HEK293 (cell line): ENCODE measurements at regions not wholly inside any gene's neighbourhood (a gene's known extent, or its start where the extent isn't known, plus 50 kb on each side); places are given as distances from the start of the nearest gene placed in this dataset.

Experiments
- CTCF ChIA-PET: fragments of 350-600 bp; formaldehyde crosslinking; extraction: SDS; loops from one replicate; lab custom pipeline; 2021; ENCODE audit warnings: antibody characterized with exemption; lab: Yijun Ruan, JAX
- POLR2A ChIA-PET: fragments of 300-600 bp; formaldehyde crosslinking; extraction: SDS; loops from one replicate; lab custom pipeline; 2020; ENCODE audit warnings: antibody characterized with exemption, inconsistent platforms; lab: Yijun Ruan, JAX
- H3K27ac ChIP-seq: fragments of 200-500 bp; sonication (Bioruptor generic); 2 replicates; pipeline ENCODE4 v1.5.1; 2014; ENCODE audit warnings: low read depth, low read length, control low read depth, inconsistent platforms; ENCODE audit errors: extremely low read depth
- H3K36me3 ChIP-seq, 2 experiments: fragments of 200-500 bp in 1 of 2; sonication (Bioruptor generic) in 1 of 2; 1 replicate in 1 of 2; 2 replicates in 1 of 2; pipeline ENCODE4 v1.5.1; 2014 to 2017; ENCODE audit warnings: inconsistent platforms in 2 of 2, low read length in 2 of 2; ENCODE audit not compliant: control insufficient read depth in 2 of 2, insufficient read depth in 1 of 2
- H3K4me1 ChIP-seq: fragments of 200-500 bp; sonication (Bioruptor generic); 2 replicates; pipeline ENCODE4 v1.5.1; 2014; ENCODE audit warnings: mild to moderate bottlenecking, low read length, inconsistent platforms; ENCODE audit not compliant: control insufficient read depth, insufficient read depth
- H3K4me3 ChIP-seq: 2 replicates; pipeline ENCODE4 v1.5.1; 2011; ENCODE audit warnings: low read depth, mild to moderate bottlenecking, control low read depth, low read length, moderate library complexity
- H3K9me3 ChIP-seq: fragments of 200-500 bp; sonication (Bioruptor generic); 2 replicates; pipeline ENCODE4 v1.5.1; 2014; ENCODE audit warnings: low read depth, low read length, inconsistent platforms; ENCODE audit not compliant: control insufficient read depth, insufficient read depth
- EGR2 ChIP-seq: fragments of 450-650 bp; formaldehyde crosslinking; IDR thresholded peaks from 2 replicates; pipeline ENCODE4 v1.5.1; 2016; ENCODE audit warnings: low read depth, missing biosample characterization, missing genetic modification characterization
- ELK4 ChIP-seq: IDR thresholded peaks from 2 replicates; pipeline ENCODE4 v1.6.1; 2011; ENCODE audit warnings: mild to moderate bottlenecking, low read depth, low read length, borderline replicate concordance
- GLIS1 ChIP-seq: fragments of 450-650 bp; formaldehyde crosslinking; IDR thresholded peaks from 2 replicates; pipeline ENCODE4 v1.5.1; 2016; ENCODE audit warnings: missing biosample characterization, missing genetic modification characterization
- HOXD13 ChIP-seq: sonication (generic); formaldehyde crosslinking; IDR thresholded peaks from 2 replicates; pipeline ENCODE4 v1.8.0; 2022; ENCODE audit warnings: missing genetic modification reagents, borderline replicate concordance
- KLF16 ChIP-seq: fragments of 450-650 bp; formaldehyde crosslinking; IDR thresholded peaks from 2 replicates; pipeline ENCODE4 v1.5.1; 2017; ENCODE audit warnings: missing biosample characterization, missing genetic modification characterization
- MZF1 ChIP-seq: fragments of 450-650 bp; formaldehyde crosslinking; IDR thresholded peaks from 2 replicates; pipeline ENCODE4 v1.5.1; 2017; ENCODE audit warnings: missing biosample characterization, missing genetic modification characterization, borderline replicate concordance
- PRDM2 ChIP-seq: fragments of 450-650 bp; formaldehyde crosslinking; IDR thresholded peaks from 2 replicates; pipeline ENCODE4 v1.5.1; 2016; ENCODE audit warnings: missing biosample characterization, missing genetic modification characterization, borderline replicate concordance
- RBAK ChIP-seq: fragments of 450-650 bp; formaldehyde crosslinking; IDR thresholded peaks from 2 replicates; pipeline ENCODE4 v1.5.1; 2016; ENCODE audit warnings: missing biosample characterization, missing genetic modification characterization
- TSHZ1 ChIP-seq: fragments of 450-650 bp; formaldehyde crosslinking; IDR thresholded peaks from 2 replicates; pipeline ENCODE4 v1.5.1; 2016; ENCODE audit warnings: missing biosample characterization, missing genetic modification characterization, borderline replicate concordance
- ZBTB17 ChIP-seq: fragments of 450-650 bp; formaldehyde crosslinking; IDR thresholded peaks from 2 replicates; pipeline ENCODE4 v1.5.1; 2016; ENCODE audit warnings: missing biosample characterization, missing genetic modification characterization
- ZBTB21 ChIP-seq: fragments of 450-650 bp; formaldehyde crosslinking; IDR thresholded peaks from 2 replicates; pipeline ENCODE4 v1.5.1; 2017; ENCODE audit warnings: missing biosample characterization, missing genetic modification characterization
- ZFHX2 ChIP-seq: fragments of 450-650 bp; formaldehyde crosslinking; conservative IDR thresholded peaks from 2 replicates; pipeline ENCODE4 v1.5.1; 2016; ENCODE audit warnings: missing biosample characterization, missing genetic modification characterization
- ZFP37 ChIP-seq: fragments of 450-650 bp; formaldehyde crosslinking; IDR thresholded peaks from 2 replicates; pipeline ENCODE4 v1.5.1; 2016; ENCODE audit warnings: missing biosample characterization, missing genetic modification characterization
- ZNF114 ChIP-seq: fragments of 450-650 bp; formaldehyde crosslinking; IDR thresholded peaks from 2 replicates; pipeline ENCODE4 v1.5.0; 2017; ENCODE audit warnings: missing biosample characterization, missing genetic modification characterization
- ZNF133 ChIP-seq: fragments of 450-650 bp; formaldehyde crosslinking; IDR thresholded peaks from 2 replicates; pipeline ENCODE4 v1.5.1; 2016; ENCODE audit warnings: missing biosample characterization, missing genetic modification characterization
- ZNF174 ChIP-seq: fragments of 450-650 bp; formaldehyde crosslinking; IDR thresholded peaks from 2 replicates; pipeline ENCODE4 v1.5.0; 2017; ENCODE audit warnings: missing biosample characterization, mild to moderate bottlenecking, missing genetic modification characterization
- ZNF184 ChIP-seq: fragments of 450-650 bp; IDR thresholded peaks from 2 replicates; pipeline ENCODE4 v1.5.1; 2018; ENCODE audit warnings: missing biosample characterization, mild to moderate bottlenecking, missing genetic modification characterization
- ZNF266 ChIP-seq: fragments of 450-650 bp; formaldehyde crosslinking; IDR thresholded peaks from 2 replicates; pipeline ENCODE4 v1.5.1; 2016; ENCODE audit warnings: missing biosample characterization, missing genetic modification characterization, low read depth
- ZNF302 ChIP-seq: fragments of 450-650 bp; formaldehyde crosslinking; IDR thresholded peaks from 2 replicates; pipeline ENCODE4 v1.5.1; 2016; ENCODE audit warnings: missing biosample characterization, missing genetic modification characterization, low read depth
- ZNF335 ChIP-seq: fragments of 450-650 bp; formaldehyde crosslinking; conservative IDR thresholded peaks from 2 replicates; pipeline ENCODE4 v1.5.1; 2016; ENCODE audit warnings: missing biosample characterization, missing genetic modification characterization
- ZNF530 ChIP-seq: fragments of 450-650 bp; formaldehyde crosslinking; IDR thresholded peaks from 2 replicates; pipeline ENCODE4 v1.5.1; 2016; ENCODE audit warnings: low read depth, missing biosample characterization, missing genetic modification characterization
- ZNF571 ChIP-seq: fragments of 450-650 bp; formaldehyde crosslinking; IDR thresholded peaks from 2 replicates; pipeline ENCODE4 v1.5.0; 2017; ENCODE audit warnings: missing biosample characterization, missing genetic modification characterization
- ZNF747 ChIP-seq: fragments of 450-650 bp; formaldehyde crosslinking; IDR thresholded peaks from 2 replicates; pipeline ENCODE4 v1.5.1; 2016; ENCODE audit warnings: missing biosample characterization, missing genetic modification characterization
- ZSCAN16 ChIP-seq: fragments of 450-650 bp; formaldehyde crosslinking; IDR thresholded peaks from 2 replicates; pipeline ENCODE4 v1.5.1; 2016; ENCODE audit warnings: missing biosample characterization, missing genetic modification characterization
- ZSCAN5A ChIP-seq: fragments of 450-650 bp; formaldehyde crosslinking; IDR thresholded peaks from 2 replicates; pipeline ENCODE4 v1.5.1; 2016; ENCODE audit warnings: missing biosample characterization, missing genetic modification characterization
- ZXDB ChIP-seq: fragments of 450-650 bp; formaldehyde crosslinking; IDR thresholded peaks from 2 replicates; pipeline ENCODE4 v1.5.1; 2016; ENCODE audit warnings: missing biosample characterization, missing genetic modification characterization

- ChIA-PET CTCF (no interaction called here), POLR2A (no interaction called here)
- Histone ChIP-seq H3K4me1 (no peaks in the 10 kb centered on the region), H3K4me3 (no peak overlapping the region), H3K9me3 (no peaks in the 10 kb centered on the region), H3K27ac (no peak overlapping the region), H3K36me3 (no peaks in the 10 kb centered on the region)
- TF ChIP-seq ZBTB17 (tag by site-specific recombination) (no peak), ZXDB (tag by site-specific recombination) (no peak), TSHZ1 (tag by site-specific recombination) (no peak), ZNF114 (tag by site-specific recombination) (no peak), HOXD13 (no peak), ZSCAN16 (tag by site-specific recombination) (no peak), PRDM2 (tag by site-specific recombination) (no peak), ZNF302 (no peak), ZNF335 (tag by site-specific recombination) (no peak), ZNF266 (tag by site-specific recombination) (no peak), RBAK (no peak)
Observed at GRCh38 chr2:125455110-125455509, 1200.8 kb upstream of the GYPC start.

- POLR2A ChIA-PET, result no interaction called here
- Histone ChIP-seq H3K36me3 (no peaks in the 10 kb centered on the region), H3K4me3 (no peak overlapping the region), H3K27ac (no peak overlapping the region), H3K9me3 (no peaks in the 10 kb centered on the region), H3K4me1 (no peaks in the 10 kb centered on the region)
- CTCF ChIA-PET, result no interaction called here
- TF ChIP-seq ZFP37 (tag by site-specific recombination) (no peak), GLIS1 (tag by site-specific recombination) (no peak), ZNF571 (tag by site-specific recombination) (no peak), ZNF184 (no peak), ZBTB21 (tag by site-specific recombination) (no peak), ZFHX2 (tag by site-specific recombination) (no peak), ZNF530 (tag by site-specific recombination) (no peak), EGR2 (tag by site-specific recombination) (no peak), MZF1 (tag by site-specific recombination) (no peak), ELK4 (no peak), ZSCAN5A (tag by site-specific recombination) (no peak), ZNF133 (no peak), ZNF747 (tag by site-specific recombination) (no peak), ZNF174 (tag by site-specific recombination) (no peak), KLF16 (tag by site-specific recombination) (no peak)
Observed at GRCh38 chr2:125456693-125457363, 1199.1 kb upstream of the GYPC start.
